HG03025 (cell line): ENCODE measurements at regions not wholly inside any gene's neighbourhood (a gene's known extent, or its start where the extent isn't known, plus 50 kb on each side); places are given as distances from the start of the nearest gene placed in this dataset.
"Not testable (repeated sequence)": the region's sequence is repeated elsewhere in the genome, so short reads cannot be mapped to it uniquely, and the experiment has no call there.

Source experiments
- ATAC-seq: cut with Tn5 transposase; IDR thresholded peaks from one replicate; pipeline ENCODE4 v1.9.1; 2021; ENCODE audit warnings: mild to moderate bottlenecking, moderate library complexity; ENCODE audit not compliant: unreplicated experiment, low FRiP score

DNA sequence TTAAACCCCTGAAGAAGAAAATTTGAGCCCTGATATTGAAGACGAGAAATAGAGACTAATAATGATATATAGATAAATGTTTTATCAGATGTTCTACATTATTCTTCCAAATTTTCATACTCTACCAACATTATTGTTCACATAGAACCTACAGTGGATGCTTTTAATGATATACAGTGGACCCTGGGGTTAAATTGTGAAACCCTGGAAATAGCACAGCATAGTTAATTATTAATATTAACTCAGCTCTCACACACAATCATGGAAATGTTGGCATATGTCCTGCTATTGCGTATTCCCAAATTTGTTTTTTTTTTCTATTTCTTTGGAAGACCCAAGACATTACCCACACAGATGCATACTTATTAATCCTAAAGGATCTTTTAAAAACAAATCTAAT, 579.9 kb downstream of the CCDC85A start:
- ATAC-seq = no peak

DNA sequence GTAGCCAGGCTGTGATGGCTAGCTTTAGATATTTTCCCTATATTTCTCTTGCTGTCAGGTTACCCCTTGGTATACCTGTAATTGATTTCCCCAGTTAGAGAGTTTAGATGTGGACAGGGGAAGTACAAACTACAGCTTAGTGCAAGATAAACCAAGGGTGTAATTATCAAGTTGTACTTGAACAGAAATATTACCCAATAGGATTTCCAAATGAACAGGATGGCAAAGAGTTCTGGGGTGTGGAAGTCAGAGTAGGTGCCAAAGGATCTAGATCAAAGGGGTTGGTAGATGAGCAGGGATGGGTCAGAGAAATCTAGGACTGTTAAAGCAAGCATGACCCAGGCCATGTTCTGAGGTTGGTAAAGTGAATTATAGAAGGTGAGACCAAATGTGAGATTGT, 585.2 kb downstream of the CCDC85A start:
- ATAC-seq = no peak

DNA sequence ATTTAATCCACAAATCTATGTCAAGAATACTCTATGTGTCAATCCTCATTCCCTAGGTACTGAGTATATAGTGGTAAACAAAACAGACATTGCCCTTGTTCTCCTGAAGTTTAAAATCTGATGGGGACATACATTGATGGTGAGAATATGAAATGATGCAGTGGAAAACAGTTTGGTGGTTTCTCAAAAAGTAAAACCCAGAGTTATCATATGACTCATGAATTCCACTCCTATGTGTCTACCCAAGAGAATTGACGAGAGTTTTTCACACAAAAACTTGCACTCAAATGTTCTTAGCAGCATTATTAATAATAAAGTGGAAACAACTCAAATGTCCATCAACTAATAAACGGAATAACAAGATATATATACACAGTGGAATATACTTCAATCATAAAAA, 586.7 kb downstream of the CCDC85A start:
- no peak for ATAC-seq

DNA sequence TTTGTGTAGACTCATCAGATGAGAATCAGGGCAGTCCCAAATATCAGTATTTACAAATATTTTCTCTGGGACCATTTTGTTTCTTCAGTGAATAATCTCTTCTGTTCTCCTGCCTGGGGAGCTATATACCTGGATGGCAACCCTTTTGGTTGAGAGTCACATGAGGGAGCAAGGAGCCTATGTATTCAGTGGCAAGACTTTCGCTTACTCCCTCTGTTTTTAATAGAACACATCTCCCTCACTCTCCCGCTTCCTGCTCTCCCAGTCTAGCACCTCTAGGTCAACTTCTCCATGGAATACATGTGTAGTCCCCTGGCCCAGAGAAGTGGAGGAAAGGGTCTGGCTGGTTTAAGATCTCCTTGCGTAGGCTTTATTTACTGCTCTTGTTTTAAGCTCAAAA, 600.3 kb downstream of the CCDC85A start:
- ATAC-seq = no peak

DNA sequence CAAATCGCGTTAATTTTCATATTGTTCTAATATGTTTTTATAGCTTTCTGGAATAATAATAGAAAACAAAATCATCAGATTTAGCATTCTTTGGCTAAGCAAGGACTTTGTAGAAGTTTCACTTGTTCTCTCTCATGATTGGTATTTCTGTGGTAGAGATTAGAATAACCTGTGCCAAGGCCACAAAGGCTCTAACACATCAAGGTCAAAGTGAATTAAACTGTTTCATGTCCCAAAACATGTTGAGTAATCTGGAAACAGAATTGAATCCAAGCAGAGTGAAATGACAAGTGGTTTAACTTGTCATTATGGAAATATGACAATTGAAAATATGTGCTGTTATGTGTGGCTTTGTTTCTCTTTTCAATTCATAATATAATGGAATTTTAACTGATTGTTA, 617.4 kb downstream of the CCDC85A start:
- ATAC-seq = no peak

DNA sequence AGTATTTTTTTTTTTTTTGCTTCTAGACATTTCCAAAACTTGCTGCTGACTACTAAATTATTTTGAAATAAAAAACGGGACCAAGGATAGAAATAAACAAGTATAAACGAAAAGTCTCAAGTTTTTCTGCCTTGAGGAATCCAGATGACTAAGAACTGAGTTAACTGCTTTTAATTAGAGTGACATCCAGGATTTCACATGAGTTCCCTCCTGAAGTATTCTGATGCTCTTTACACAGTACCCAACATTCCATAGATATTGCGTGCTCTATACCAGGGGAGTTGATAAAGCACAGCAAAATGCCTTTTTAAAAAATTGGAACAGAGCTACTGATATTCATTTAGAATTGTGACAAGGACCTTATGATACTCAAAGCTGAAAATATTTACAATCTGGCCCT, 618.0 kb downstream of the CCDC85A start:
- no peak for ATAC-seq

DNA sequence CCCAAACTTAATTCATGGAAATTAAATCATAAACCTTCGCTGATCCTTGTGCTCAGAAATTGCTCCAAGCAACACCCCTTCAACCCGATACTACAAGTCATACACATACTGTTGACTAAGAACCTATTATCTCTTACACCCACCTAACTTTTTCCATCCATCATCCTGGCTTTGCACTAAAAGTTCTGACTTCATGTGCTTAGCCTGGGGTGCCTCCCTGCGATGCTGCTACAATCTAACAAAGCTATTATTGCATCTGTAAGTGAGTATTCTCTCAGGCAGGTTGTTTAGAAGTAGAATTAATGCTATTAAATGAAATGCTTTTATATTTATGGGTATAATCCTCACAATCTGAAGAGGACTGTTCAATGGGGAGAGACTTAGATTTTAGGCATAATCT, 619.8 kb downstream of the CCDC85A start:
- no peak for ATAC-seq

DNA sequence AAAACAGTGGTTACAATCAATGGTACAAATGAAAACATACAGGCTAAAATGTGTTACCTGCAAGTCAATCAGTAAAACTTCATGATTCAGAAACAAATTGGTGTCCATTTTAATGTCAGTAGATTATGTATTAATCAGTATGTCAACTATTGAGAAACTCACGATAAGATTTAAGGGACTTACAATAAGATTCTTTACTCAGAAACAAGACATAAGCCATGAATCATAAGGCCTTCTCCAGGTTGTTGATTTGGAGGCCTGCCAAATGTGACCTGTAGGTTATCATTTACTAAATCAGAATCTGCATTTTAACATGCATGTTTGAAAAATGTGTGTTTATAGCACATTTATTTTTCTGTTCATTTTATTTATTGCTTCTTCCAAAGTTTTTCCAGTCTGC, 623.1 kb downstream of the CCDC85A start:
- no peak for ATAC-seq

DNA sequence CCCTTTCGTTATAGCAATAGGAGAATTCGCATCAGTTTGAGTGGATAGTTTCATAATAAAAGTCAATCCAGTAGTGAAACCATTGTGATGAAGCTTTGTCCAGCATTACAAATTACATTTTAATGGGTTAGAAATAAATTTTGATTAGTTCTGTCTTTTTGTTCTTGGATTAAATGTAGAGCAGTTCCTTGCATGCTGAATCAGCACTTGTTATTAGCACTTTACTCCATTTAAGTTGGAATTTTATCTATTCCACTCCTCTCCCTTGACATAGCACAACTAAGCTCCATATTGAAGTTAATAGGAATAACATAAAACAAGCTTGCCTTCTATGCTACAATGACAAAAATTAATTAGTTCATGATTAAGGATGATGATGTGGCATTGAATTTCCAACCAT, 624.1 kb downstream of the CCDC85A start:
- ATAC-seq = no peak

DNA sequence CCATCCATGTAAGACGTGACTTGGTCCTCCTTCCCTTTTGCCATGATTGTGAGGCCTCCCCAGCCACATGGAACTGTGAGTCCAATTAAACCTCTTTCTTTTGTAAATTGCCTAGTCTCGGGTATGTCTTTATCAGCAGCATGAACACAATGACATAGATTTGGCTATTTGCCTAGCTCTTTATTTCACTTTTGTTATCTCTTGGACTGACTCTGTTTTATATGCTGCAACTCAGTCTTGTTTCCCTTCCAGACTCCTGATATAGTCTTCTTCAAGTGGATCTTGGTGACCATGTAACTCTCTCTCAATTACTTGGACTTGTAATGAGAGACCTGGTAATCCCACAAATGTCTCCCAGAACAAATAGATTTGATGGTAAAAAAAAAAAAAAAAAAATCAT, 627.6 kb downstream of the CCDC85A start:
- ATAC-seq = no peak

DNA sequence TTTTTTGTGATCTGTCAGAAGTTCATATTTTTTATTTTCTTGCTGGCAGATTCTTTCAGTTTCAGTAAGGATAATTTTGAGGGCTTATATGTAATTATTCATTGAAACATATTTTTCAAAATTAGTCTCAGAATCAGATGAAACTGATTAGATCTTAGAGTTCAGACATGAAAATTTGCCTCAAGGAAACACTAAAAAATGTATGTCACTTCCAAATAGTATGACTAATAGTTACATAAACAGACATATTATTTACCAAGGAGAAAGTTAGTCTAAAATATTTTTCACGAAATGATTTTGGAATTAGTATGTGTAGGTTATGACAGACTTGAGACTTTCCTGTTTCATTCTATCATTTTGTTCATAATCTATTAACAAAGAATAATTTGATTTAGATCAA, 628.6 kb downstream of the CCDC85A start:
- ATAC-seq = no peak

DNA sequence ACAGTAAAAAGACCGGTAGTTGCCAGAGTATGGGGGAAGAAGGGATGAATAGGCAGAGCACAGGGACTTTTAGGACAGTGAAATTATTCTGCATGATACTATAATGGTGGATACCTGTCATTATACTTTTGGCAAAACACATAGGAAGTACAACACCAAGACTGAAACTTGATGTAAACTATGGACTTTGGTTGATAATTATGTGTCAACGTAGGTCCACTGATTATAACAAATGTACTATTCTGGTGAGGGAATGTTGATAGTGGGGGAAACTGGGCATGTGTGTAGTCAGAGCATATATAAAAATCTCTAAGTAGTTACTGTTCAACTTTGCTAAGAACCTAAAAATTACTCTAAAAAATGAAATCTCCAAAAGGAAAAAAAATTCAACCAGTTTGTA, 629.7 kb downstream of the CCDC85A start:
- no peak for ATAC-seq

DNA sequence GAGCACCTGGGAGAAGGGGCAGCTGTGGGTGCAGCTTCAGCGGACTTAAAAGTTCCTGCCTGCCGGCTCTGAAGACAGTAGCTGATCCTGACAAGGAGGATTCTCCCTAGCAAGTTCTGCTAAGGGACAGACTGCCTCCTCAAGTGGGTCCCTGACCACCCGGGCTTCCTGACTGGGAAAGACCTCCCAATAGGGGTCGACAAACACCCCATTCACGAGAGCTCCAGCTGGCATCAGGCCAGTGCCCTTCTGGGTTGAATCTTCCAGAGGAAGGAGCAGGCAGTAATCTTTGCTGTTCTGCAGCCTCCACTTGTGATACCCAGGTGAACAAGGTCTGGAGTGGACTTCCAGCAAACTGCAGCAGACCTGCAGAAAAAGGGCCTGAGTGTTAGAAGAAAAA, 632.9 kb downstream of the CCDC85A start:
- ATAC-seq = no peak

DNA sequence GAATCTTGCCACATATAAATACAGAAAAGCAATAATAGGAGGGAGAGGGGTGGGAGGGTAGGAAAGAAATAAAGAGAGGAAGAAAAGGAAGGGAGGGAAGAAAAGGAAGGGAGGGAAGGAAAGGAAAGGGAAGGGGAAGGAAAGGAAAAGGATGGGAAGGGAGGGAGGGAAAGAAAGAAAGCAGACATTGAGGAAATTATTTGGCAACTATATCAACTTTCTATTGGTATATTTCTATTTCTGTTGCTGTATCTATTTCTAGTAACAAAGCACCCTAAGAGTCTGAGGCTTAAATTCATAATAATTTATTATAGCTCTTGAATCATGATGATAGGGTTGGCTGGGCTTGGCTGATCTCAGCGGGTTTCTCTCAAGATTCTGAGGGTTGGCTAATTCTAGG, 648.0 kb downstream of the CCDC85A start:
- ATAC-seq = no peak

DNA sequence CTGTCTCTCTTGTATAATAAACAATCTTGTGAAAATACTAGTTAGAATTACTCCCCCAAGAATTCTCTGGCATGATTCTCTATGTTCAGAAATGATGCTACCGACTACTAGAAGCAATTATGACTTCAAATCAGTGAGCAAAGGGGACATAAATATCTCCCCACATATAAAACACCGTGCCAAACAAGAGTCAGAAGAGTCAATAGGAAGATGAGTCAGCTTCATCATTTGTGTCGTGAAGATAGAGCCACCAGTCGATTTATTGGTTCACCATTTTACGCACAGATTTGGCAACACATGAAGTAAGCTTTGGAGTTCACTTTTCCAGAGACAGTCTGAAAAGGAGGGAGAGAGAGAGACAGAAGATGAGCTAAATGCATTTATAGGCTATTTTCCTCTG, 650.9 kb downstream of the CCDC85A start:
- no peak for ATAC-seq

DNA sequence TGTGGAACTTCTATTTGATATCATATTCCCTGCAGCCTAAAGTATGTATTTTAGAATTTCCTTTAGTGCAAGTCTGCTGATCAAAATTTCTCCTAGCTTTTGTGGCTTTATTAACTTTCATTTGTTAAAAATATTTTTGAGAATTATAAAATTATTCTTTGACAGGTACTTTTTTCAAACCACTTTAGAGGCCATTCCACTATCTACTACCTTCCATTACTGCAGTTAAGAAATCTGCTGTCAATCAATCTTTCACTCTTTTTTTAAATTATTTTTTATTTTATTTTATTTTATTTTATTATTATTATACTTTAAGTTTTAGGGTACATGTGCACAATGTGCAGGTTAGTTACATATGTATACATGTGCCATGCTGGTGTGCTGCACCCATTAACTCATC, 656.2 kb downstream of the CCDC85A start:
- not testable (repeated sequence) for ATAC-seq

DNA sequence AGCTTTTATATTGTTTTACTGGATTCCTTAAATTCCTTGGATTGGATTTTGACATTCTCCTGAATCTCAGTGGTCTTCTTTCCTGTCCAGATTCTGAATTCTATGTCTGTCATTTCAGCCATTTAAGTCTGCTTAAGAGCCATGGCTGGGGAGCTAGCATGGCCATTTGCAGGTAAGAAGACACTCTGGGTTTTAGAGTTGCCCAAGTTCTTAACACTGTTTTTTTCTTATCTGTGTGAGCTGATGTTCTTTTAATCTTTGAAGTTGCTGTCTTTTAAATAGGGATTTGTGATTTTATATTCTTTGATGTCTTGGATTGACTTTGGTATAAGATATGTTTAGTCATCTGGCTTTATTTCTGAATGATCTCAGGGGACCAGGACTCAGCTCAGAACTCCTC, 677.2 kb downstream of the CCDC85A start:
- ATAC-seq = no peak

DNA sequence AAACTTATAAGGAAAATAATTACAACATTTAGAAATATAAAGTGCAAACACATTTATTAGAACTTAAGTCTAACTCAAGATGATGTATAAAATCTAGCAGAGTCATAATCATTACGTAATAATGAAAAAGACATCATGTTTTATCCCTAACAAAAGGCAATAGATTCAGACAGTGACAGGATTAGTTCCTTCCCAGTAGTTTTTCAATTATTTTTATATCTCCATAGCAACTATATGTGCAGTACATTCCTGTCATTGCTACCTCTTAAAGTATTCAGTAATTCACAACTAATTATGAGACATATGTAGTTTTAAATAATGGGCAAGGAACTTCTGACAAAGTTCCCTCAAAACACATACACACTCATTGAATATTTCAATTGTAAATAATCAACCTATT, 687.9 kb downstream of the CCDC85A start:
- ATAC-seq = no peak

DNA sequence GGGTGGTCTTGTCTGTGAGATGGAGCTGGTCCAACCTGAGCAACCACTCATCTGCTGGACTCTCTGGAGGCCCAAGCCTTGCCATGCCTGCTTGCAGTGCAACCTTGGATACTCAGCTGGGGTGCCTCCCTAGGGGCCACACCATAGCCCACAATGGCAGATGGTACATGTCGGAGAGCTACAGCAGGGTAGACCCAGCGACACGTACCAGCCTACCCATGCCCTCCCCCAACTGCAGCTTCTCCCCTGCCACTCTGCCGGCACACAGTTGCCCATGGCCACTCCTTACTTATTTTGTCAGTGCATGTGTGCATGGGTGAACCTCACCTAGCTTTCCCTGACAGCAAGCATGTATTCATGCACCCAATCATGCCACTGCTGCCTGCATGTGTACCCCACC, 690.9 kb downstream of the CCDC85A start:
- no peak for ATAC-seq

DNA sequence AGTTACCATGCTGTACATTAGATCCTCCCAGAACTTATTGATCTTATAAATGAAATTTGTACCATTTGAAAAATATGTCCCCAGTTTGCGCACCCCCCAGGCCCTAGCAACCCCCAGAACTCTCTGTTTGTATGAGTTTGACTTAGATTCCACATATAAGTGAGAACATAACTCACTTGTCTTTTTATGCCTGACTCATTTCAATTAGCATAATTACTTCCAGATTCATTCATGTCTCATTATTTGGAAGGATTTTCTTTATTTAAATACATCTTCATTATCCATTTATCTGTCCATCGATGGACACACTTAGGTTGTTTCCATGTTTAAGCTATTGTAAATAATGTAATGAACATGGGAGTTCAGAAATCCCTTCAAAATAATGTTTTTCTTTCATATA, 705.9 kb downstream of the CCDC85A start:
- ATAC-seq = no peak

DNA sequence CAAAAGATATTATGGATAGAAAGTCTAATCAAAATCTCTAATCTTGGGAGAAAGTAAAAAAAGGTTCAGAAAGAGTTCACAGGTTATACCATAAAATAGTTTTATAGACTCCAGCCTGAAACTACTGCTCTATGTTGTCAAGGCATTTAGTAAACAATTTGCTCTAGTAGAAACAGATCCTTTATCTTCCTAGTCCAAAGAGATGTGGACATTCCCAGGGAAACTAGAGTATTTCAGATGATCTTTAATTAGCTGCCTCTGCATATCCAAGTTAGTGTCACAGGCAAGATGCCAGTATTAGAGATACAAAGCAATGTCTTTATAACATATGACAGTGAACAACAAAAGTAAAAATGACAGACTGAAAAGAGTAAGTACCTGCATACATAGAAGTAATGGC, 708.6 kb downstream of the CCDC85A start:
- ATAC-seq = no peak

DNA sequence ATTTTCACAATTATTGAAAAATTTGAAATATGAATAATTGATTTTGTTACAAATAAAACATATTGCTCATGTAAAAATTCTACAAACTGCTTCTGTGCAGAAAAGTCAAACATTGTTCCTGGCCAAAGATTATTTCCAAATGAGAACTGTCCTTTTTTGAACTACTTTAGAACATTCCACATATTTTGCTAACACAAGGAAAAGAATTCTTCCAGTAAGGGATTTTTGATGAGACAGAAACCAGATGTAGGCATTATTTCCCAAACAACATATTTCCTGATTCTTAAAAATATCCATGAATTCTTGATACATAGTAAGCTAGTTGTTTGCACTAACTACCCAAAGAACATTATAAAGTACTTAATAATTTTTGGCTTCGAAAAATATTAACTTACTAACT, 715.2 kb downstream of the CCDC85A start:
- no peak for ATAC-seq

DNA sequence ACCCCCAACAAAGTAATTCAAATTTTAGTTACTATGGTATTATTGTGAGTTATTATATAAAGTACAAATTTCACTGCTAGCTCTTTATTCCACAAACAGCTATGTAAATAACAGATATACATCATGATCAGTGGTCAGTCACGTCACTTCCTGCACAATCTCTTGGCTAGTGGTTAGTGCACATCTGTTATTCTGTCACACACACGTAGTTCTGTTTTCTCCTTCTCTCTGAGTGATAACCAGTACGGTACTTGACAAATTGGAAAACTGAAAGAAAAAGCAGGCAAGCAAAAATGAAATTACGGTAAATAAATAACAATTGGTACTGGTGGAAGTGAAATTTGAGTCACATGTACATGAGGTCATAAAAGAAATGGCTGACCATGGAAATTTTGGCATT, 728.7 kb downstream of the CCDC85A start:
- ATAC-seq = no peak

DNA sequence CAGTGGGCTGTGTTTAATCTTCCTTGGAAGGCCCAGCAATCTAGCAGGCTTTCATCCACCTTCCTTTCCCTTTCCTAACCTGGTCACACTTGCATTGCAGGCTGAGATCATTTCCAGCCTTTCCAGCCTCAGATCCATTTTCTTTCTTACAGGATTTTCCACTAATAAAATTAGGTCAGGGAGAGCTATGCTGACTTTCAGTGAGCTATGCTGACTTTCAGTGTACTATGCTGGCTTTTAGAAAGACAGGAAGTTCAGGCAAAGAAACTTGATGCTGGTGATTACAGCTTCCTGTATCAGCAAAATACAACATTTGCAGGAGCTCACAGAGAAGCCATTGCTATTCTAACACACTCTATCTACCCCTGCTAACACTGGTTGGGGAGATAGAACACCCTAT, 735.0 kb downstream of the CCDC85A start:
- no peak for ATAC-seq
